WTC11 (cell line): ENCODE measurements at regions not wholly inside any gene's neighbourhood (a gene's known extent, or its start where the extent isn't known, plus 50 kb on each side); places are given as distances from the start of the nearest gene placed in this dataset.
A peak's percentile ranks its signal among the peaks of the same experiment; 100 is the strongest.

Source experiments
- ATAC-seq: fragments of 200-7000 bp; cut with Tn5 transposase; 2 replicates; pipeline ENCODE4 v1.10.0; 2021; ENCODE audit warnings: mild to moderate bottlenecking, moderate library complexity
- CTCF ChIA-PET: fragments of 300-600 bp; sonication (Branson Sonifier 250); formaldehyde crosslinking; loops from one replicate; lab custom pipeline; 2021; ENCODE audit warnings: antibody characterized with exemption; lab: Charles Lee
- POLR2A ChIA-PET: fragments of 350-600 bp; sonication (Branson Sonifier 250); formaldehyde crosslinking; loops from one replicate; lab custom pipeline; 2021; ENCODE audit warnings: antibody characterized with exemption; lab: Charles Lee
- DNase-seq: peaks from one replicate; pipeline ENCODE4 v3.0.0; 2021; ENCODE audit warnings: low spot score
- H3K27ac Mint-ChIP-seq: 2 replicates; pipeline ENCODE4 v1.8.0; 2021; ENCODE audit warnings: mixed read lengths
- H3K27me3 Mint-ChIP-seq: 2 replicates; pipeline ENCODE4 v1.8.0; 2021; ENCODE audit warnings: low read depth, mild to moderate bottlenecking, moderate library complexity, mixed read lengths
- H3K36me3 Mint-ChIP-seq: 2 replicates; pipeline ENCODE4 v1.8.0; 2021; ENCODE audit warnings: mixed read lengths
- H3K4me1 Mint-ChIP-seq: 2 replicates; pipeline ENCODE4 v1.8.0; 2022; ENCODE audit warnings: mixed read lengths
- H3K4me3 Mint-ChIP-seq: 2 replicates; pipeline ENCODE4 v1.8.0; 2021; ENCODE audit warnings: mild to moderate bottlenecking, moderate library complexity, mixed read lengths
- H3K9me3 Mint-ChIP-seq: 2 replicates; pipeline ENCODE4 v1.8.0; 2021; ENCODE audit warnings: mixed read lengths
- CREB1 ChIP-seq: sonication (generic); formaldehyde crosslinking; IDR thresholded peaks from 2 replicates; pipeline ENCODE4 v1.8.0; 2023; ENCODE audit warnings: mild to moderate bottlenecking, missing genetic modification reagents
- E2F4 ChIP-seq: sonication (generic); formaldehyde crosslinking; IDR thresholded peaks from 2 replicates; pipeline ENCODE4 v1.8.1; 2022; ENCODE audit warnings: low read depth, mild to moderate bottlenecking, moderate library complexity, missing genetic modification reagents, borderline replicate concordance
- ERG ChIP-seq: fragments of 250-450 bp; sonication (Bioruptor Pico); IDR thresholded peaks from 2 replicates; pipeline ENCODE4 v1.8.0; 2021; ENCODE audit warnings: mild to moderate bottlenecking
- GTF2I ChIP-seq: fragments of 250-450 bp; sonication (Bioruptor Pico); conservative IDR thresholded peaks from 2 replicates; pipeline ENCODE4 v1.4.0; 2021; ENCODE audit warnings: mild to moderate bottlenecking
- MYBL2 ChIP-seq: sonication (generic); formaldehyde crosslinking; IDR thresholded peaks from 2 replicates; pipeline ENCODE4 v1.8.1; 2023; ENCODE audit warnings: mild to moderate bottlenecking, moderate library complexity, missing genetic modification reagents
- SMAD3 ChIP-seq: sonication (generic); formaldehyde crosslinking; IDR thresholded peaks from 2 replicates; pipeline ENCODE4 v1.8.0; 2022; ENCODE audit warnings: missing genetic modification reagents, mild to moderate bottlenecking, borderline replicate concordance
- SMAD4 ChIP-seq: sonication (generic); formaldehyde crosslinking; IDR thresholded peaks from 2 replicates; pipeline ENCODE4 v1.8.0; 2022; ENCODE audit warnings: mild to moderate bottlenecking, missing genetic modification reagents
- ZNF263 ChIP-seq: sonication (generic); formaldehyde crosslinking; IDR thresholded peaks from 2 replicates; pipeline ENCODE4 v1.8.1; 2022; ENCODE audit warnings: low read depth, mild to moderate bottlenecking, moderate library complexity, missing genetic modification reagents
- ZNF317 ChIP-seq: sonication (generic); formaldehyde crosslinking; IDR thresholded peaks from 2 replicates; pipeline ENCODE4 v1.8.1; 2023; ENCODE audit warnings: low read depth, mild to moderate bottlenecking, moderate library complexity, missing genetic modification reagents, borderline replicate concordance
- ZNF396 ChIP-seq: fragments of 250-450 bp; sonication (Bioruptor Pico); IDR thresholded peaks from 2 replicates; pipeline ENCODE4 v1.8.0; 2021; ENCODE audit warnings: mild to moderate bottlenecking, moderate library complexity, borderline replicate concordance
- ZNF416 ChIP-seq: fragments of 250-450 bp; sonication (Bioruptor Pico); IDR thresholded peaks from 2 replicates; pipeline ENCODE4 v1.9.0; 2021; ENCODE audit warnings: mild to moderate bottlenecking, inconsistent platforms
- TF ChIP-seq, protein P1 (sequence below): fragments of 250-450 bp; sonication (Bioruptor Pico); conservative IDR thresholded peaks from 2 replicates; pipeline ENCODE4 v1.9.0; 2021; ENCODE audit warnings: mild to moderate bottlenecking
- TF ChIP-seq, protein P2 (sequence below): sonication (generic); formaldehyde crosslinking; IDR thresholded peaks from 2 replicates; pipeline ENCODE4 v1.8.1; 2023; ENCODE audit warnings: mild to moderate bottlenecking, missing genetic modification reagents, borderline replicate concordance
- TF ChIP-seq, protein P3 (sequence below): sonication (generic); formaldehyde crosslinking; IDR thresholded peaks from 2 replicates; pipeline ENCODE4 v1.8.1; 2023; ENCODE audit warnings: mild to moderate bottlenecking, missing genetic modification reagents
- TF ChIP-seq, protein P4 (sequence below): sonication (generic); formaldehyde crosslinking; IDR thresholded peaks from 2 replicates; pipeline ENCODE4 v1.8.0; 2023; ENCODE audit warnings: missing genetic modification reagents, mild to moderate bottlenecking, borderline replicate concordance

GRCh38 chr5:26807231-26808199 lies 230.9 kb downstream of the CDH9 start:
- Mint-ChIP-seq H3K9me3 (peaks cover 42% of the 10 kb centered on the region), H3K4me3 (no peak overlapping the region), H3K4me1 (no peaks in the 10 kb centered on the region), H3K27me3 (no peaks in the 10 kb centered on the region), H3K27ac (no peak overlapping the region), H3K36me3 (peaks cover 17% of the 10 kb centered on the region)
- no peak for TF ChIP-seq CREB1 (CRISPR knock-in tag)
- TF ChIP-seq ZNF263 (CRISPR knock-in tag): no peak
- TF ChIP-seq SMAD4: no peak
- TF ChIP-seq MYBL2 (CRISPR knock-in tag): no peak
- no peak for TF ChIP-seq ZNF396
- TF ChIP-seq ZNF416 (CRISPR knock-in tag): no peak
- TF ChIP-seq, protein P1, sequence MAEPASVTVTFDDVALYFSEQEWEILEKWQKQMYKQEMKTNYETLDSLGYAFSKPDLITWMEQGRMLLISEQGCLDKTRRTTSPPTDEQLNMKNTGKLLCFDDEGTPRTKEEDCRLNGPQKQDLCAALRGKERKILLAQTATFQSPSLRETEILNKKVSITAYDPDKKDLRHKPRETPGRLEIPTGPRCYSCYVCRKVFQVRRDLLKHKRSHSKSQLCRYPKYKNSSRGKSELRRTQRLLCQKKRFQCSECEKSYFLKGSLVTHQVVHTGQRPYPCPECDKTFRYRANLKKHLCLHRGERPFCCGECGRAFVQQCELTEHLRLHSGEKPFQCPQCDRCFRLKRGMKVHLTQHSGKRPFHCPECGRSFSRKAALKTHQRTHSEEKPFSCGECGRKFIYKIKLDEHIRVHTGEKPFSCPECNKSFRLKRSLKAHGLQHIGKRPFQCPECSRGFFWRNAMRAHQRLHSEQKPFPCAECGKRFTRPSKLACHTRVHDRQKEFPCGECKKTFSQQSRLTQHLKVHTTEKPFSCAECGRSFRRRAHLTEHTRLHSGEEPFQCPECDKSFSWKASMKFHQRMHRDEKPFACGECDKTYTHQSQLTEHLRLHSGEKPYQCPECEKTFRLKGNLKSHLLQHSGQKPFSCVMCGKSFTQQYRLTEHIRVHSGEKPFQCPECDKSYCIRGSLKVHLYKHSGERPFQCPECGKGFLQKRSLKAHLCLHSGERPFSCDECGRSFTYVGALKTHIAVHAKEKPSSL (CRISPR knock-in tag): no peak
- no peak for TF ChIP-seq GTF2I
- peak; percentile 91 for ATAC-seq
- peak; percentile 24 for DNase-seq
- CTCF ChIA-PET: no interaction called here
- POLR2A ChIA-PET: no interaction called here

DNA sequence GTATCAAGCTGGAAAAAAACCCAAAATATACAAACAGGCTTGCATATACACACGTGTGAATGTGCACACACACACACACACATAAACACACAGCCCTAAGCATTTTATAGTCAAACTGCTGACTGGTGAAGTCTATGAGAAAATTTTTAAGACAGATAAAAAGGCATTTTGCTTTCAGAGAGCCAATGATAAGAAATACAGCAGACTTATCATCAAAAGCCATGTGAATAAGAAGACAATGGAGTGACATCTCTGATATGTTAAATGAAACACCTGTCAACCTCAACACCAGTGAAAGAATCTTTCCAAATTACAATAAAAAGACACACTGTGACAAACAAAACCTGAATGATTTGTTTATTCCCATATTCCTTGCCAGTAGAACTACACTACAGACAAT lies 233.3 kb downstream of the CDH9 start:
- CTCF ChIA-PET: no interaction called here
- H3K27me3 Mint-ChIP-seq: no peaks in the 10 kb centered on the region
- peaks cover 35% of the 10 kb centered on the region for H3K9me3 Mint-ChIP-seq
- peaks cover 17% of the 10 kb centered on the region for H3K36me3 Mint-ChIP-seq
- POLR2A ChIA-PET: no interaction called here
- no peaks in the 10 kb centered on the region for H3K4me1 Mint-ChIP-seq
- H3K4me3 Mint-ChIP-seq: no peak overlapping the region
- ATAC-seq: no peak
- H3K27ac Mint-ChIP-seq: no peak overlapping the region
- no peak for DNase-seq
- TF ChIP-seq ZNF317 (CRISPR knock-in tag): peak; percentile 97
- TF ChIP-seq E2F4 (CRISPR knock-in tag): no peak

GRCh38 chr5:26802944-26803343 lies 235.4 kb downstream of the CDH9 start:
- no peaks in the 10 kb centered on the region for H3K4me1 Mint-ChIP-seq
- no peak for ATAC-seq
- peaks cover 17% of the 10 kb centered on the region for H3K36me3 Mint-ChIP-seq
- TF ChIP-seq ERG (CRISPR knock-in tag) (no peak), SMAD3 (no peak), CREB1 (CRISPR knock-in tag) (no peak)
- TF ChIP-seq, protein P2, sequence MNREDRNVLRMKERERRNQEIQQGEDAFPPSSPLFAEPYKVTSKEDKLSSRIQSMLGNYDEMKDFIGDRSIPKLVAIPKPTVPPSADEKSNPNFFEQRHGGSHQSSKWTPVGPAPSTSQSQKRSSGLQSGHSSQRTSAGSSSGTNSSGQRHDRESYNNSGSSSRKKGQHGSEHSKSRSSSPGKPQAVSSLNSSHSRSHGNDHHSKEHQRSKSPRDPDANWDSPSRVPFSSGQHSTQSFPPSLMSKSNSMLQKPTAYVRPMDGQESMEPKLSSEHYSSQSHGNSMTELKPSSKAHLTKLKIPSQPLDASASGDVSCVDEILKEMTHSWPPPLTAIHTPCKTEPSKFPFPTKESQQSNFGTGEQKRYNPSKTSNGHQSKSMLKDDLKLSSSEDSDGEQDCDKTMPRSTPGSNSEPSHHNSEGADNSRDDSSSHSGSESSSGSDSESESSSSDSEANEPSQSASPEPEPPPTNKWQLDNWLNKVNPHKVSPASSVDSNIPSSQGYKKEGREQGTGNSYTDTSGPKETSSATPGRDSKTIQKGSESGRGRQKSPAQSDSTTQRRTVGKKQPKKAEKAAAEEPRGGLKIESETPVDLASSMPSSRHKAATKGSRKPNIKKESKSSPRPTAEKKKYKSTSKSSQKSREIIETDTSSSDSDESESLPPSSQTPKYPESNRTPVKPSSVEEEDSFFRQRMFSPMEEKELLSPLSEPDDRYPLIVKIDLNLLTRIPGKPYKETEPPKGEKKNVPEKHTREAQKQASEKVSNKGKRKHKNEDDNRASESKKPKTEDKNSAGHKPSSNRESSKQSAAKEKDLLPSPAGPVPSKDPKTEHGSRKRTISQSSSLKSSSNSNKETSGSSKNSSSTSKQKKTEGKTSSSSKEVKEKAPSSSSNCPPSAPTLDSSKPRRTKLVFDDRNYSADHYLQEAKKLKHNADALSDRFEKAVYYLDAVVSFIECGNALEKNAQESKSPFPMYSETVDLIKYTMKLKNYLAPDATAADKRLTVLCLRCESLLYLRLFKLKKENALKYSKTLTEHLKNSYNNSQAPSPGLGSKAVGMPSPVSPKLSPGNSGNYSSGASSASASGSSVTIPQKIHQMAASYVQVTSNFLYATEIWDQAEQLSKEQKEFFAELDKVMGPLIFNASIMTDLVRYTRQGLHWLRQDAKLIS (CRISPR knock-in tag): no peak
- TF ChIP-seq, protein P3, sequence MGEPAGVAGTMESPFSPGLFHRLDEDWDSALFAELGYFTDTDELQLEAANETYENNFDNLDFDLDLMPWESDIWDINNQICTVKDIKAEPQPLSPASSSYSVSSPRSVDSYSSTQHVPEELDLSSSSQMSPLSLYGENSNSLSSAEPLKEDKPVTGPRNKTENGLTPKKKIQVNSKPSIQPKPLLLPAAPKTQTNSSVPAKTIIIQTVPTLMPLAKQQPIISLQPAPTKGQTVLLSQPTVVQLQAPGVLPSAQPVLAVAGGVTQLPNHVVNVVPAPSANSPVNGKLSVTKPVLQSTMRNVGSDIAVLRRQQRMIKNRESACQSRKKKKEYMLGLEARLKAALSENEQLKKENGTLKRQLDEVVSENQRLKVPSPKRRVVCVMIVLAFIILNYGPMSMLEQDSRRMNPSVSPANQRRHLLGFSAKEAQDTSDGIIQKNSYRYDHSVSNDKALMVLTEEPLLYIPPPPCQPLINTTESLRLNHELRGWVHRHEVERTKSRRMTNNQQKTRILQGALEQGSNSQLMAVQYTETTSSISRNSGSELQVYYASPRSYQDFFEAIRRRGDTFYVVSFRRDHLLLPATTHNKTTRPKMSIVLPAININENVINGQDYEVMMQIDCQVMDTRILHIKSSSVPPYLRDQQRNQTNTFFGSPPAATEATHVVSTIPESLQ (CRISPR knock-in tag): no peak
- TF ChIP-seq, protein P4, sequence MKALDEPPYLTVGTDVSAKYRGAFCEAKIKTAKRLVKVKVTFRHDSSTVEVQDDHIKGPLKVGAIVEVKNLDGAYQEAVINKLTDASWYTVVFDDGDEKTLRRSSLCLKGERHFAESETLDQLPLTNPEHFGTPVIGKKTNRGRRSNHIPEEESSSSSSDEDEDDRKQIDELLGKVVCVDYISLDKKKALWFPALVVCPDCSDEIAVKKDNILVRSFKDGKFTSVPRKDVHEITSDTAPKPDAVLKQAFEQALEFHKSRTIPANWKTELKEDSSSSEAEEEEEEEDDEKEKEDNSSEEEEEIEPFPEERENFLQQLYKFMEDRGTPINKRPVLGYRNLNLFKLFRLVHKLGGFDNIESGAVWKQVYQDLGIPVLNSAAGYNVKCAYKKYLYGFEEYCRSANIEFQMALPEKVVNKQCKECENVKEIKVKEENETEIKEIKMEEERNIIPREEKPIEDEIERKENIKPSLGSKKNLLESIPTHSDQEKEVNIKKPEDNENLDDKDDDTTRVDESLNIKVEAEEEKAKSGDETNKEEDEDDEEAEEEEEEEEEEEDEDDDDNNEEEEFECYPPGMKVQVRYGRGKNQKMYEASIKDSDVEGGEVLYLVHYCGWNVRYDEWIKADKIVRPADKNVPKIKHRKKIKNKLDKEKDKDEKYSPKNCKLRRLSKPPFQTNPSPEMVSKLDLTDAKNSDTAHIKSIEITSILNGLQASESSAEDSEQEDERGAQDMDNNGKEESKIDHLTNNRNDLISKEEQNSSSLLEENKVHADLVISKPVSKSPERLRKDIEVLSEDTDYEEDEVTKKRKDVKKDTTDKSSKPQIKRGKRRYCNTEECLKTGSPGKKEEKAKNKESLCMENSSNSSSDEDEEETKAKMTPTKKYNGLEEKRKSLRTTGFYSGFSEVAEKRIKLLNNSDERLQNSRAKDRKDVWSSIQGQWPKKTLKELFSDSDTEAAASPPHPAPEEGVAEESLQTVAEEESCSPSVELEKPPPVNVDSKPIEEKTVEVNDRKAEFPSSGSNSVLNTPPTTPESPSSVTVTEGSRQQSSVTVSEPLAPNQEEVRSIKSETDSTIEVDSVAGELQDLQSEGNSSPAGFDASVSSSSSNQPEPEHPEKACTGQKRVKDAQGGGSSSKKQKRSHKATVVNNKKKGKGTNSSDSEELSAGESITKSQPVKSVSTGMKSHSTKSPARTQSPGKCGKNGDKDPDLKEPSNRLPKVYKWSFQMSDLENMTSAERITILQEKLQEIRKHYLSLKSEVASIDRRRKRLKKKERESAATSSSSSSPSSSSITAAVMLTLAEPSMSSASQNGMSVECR (CRISPR knock-in tag): no peak

More at GRCh38 chr5:26802944-26803343, 235.4 kb downstream of the CDH9 start:
- ChIA-PET CTCF (no interaction called here), POLR2A (no interaction called here)
- no peak overlapping the region for H3K27ac Mint-ChIP-seq
- H3K9me3 Mint-ChIP-seq: peaks cover 36% of the 10 kb centered on the region
- no peak overlapping the region for H3K4me3 Mint-ChIP-seq
- H3K27me3 Mint-ChIP-seq: no peaks in the 10 kb centered on the region
- DNase-seq: no peak
